ENCODE measurements at regions not wholly inside any gene's neighbourhood (a gene's known extent, or its start where the extent isn't known, plus 50 kb on each side); places are given as distances from the start of the nearest gene placed in this dataset.

- DNase-seq = no peak
Measured at GRCh38 chr3:159126261-159127020, 324.6 kb downstream of the MFSD1 start.

DNA sequence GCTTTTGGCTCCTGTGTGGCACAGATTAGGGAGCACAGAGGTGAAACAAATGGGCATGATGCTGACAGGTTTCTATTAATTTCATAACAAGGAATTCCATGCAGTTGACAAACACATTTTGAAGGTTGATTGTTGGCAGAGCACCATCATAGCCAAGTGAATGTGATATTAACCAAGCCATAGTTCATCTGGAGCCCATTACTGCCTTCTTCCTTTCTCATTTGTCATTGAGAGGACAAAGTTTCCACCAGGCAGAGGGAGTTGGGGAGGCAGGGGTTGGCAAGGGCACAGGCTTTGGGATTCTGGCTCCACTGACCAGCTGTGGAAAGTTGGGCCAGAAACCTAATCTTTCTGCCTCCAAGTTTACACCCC, 325.2 kb downstream of the MFSD1 start:
- no peak for DNase-seq

DNA sequence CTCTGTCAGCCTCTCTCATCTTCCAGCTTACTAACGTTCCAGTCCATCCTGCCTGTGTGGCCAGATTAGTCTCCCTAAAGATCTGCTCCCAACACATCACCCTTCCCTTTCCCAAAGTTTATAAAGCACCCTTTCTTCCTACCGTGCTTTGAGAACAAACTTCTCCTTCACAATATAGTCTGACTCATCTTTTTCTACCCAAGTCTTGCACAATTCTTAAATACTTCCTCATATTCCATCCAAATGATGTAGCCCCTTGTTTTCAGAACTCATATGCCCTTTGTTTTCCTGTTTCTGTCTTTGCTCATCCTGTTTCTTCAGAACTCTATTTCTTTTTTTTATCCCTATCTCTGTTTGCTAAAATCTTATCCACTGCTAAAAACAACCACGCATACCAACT, 326.8 kb downstream of the MFSD1 start:
- no peak for DNase-seq

- DNase-seq = no peak
Measured at GRCh38 chr3:159130108-159130507, 328.3 kb downstream of the MFSD1 start.

DNA sequence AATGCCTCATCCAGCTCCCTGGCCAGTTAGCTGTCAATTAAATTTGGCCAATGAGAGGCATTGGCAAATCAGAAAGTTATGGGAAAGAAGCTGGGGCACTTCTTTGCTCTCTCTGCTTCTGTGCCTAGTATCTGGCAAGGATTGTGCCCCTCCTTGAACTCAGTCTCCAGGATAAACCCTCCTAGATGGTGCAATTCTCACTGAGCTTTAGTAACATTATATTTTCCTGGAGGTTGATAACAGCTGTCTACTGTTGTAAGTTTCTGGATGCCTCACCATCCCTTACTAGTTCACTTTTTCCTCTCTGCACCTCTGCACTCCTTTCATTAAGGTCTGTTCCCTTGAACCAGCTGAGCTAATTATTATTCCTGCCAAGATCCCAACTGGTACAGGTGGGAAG, 329.5 kb downstream of the MFSD1 start:
- DNase-seq = no peak

DNA sequence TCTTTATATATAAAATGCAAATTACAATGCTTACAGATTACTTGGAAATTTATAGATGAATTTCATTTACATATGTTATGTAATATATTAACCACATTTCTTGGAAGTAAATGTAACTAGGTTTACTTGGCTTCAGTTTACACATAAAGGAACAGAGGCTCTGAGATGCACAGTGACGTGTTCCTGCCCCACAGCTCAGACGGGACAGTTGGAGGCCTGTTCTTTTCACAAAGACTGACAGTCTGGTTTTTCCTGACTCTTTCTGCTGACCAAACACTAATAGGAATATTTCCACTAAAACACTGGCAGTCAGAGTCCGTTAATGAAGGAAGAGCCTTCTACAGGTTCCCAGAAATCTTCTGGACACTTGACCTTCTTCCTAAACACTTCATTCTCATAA, 336.1 kb downstream of the MFSD1 start:
- no peak for DNase-seq

DNA sequence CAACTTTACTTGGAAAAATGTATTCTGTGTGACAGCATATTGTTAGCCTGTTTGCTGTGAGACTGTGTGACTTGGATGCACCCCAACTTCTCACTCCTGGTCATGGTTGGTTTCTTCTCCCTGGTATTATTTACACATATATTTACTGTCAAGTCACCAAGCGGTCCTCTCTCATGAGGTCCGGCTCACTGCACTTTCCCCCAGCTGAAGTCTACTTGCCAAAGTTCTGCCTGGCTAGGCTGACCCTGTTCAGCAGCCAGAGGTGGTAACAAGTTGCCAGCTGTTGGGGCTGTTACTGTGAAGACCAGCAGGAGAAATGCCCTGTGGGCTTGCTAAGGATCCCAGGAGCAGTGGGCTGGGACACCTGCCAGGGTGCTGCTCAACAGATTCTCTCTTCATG, 337.5 kb downstream of the MFSD1 start:
- DNase-seq = no peak

GRCh38 chr3:159144472-159144871, 342.6 kb downstream of the MFSD1 start:
- no peak for DNase-seq

GRCh38 chr3:159144891-159145290, 343.0 kb downstream of the MFSD1 start:
- no peak for DNase-seq

- DNase-seq = no peak
Measured at GRCh38 chr3:159146392-159146791, 344.5 kb downstream of the MFSD1 start.

GRCh38 chr3:159146856-159147435, 345.1 kb downstream of the MFSD1 start:
- no peak for DNase-seq

- DNase-seq = no peak
Measured at GRCh38 chr3:159147813-159148212, 346.0 kb downstream of the MFSD1 start.

GRCh38 chr3:159148466-159148865, 346.6 kb downstream of the MFSD1 start:
- DNase-seq = no peak

- DNase-seq = no peak
Measured at GRCh38 chr3:159149131-159149530, 347.3 kb downstream of the MFSD1 start.

DNA sequence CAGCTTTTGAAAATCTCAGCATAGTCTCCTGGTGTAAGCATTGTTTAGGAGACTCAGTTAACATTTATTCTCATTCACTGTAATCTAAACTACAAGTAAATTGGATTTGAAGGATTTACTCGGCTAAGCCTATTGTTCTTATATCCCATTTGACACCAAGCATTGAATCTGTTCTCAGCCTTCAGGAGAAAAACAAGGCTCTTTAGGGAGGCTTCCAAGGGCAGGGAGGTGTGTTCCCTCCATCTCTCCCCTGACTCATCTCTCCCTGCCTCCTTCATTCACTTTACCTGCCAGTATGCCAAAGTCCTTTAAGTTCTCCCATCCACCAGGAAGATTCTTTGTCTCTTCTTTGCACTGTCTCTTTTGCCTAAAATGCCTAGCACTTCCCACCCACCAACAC, 347.8 kb downstream of the MFSD1 start:
- no peak for DNase-seq

DNA sequence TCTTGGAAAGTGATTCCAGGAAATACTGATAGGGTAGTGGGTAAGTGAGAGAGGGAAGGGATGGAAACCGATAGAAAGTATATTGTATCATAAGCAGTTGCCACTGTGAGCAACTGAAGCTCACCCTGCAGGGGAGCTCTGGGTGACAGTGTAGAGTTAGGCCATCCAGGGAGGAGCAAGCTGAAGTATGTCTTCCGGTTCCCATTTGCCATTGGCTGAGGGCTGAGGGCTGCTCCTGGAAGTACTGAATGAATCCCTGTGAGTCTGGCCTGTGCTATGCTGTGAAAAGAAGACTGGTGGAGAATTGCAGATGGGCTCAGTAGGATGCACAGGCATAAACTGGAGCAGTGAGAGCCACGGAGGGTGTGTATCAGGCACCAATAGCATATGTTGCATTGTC, 348.3 kb downstream of the MFSD1 start:
- no peak for DNase-seq

DNA sequence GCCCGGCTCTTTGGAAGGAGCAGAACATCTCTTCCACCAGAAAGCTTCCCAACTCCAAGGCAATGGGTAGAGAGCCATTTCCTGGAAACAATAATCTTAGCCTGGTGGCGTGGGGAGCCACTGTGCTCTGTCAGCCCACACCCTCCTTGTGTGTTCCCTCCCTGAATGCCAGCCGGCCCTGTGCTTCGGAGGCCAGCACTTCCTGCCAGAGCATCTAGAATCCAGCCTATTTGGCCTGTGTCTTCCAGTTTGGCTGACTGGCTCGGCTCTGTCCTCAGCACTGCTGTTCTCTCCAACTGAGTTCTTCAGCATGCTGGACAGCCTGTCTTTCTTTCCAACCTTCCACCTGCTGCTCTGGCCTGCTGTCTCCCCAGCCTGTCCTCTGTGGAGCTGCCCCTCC, 349.3 kb downstream of the MFSD1 start:
- DNase-seq = no peak

- no peak for DNase-seq
Measured at GRCh38 chr3:159157275-159157674, 355.4 kb downstream of the MFSD1 start.

GRCh38 chr3:159158213-159158612, 356.4 kb downstream of the MFSD1 start:
- peak in 1 of 56 donors; percentile 9 for DNase-seq

GRCh38 chr3:159158801-159159200, 356.9 kb downstream of the MFSD1 start:
- no peak for DNase-seq

GRCh38 chr3:159159546-159159945, 357.7 kb downstream of the MFSD1 start:
- DNase-seq = no peak

DNA sequence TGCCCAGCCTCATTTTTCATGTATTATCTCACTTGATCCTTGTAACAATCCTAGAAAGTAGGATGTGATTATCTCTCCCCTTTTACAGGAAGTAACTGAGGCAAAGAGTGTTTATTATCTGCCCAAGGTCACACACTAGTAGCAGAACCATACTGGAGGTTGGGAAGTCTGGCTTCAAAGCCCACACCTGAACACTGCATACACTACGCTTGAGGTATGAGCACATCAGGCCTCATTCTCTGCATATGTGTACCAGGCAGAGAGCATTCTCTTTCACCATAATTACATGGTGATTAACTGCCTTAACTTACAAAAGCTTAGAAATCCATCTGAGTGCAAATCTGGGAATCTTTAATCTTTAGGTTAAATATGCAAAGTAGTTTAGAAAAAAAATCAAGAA, 361.8 kb downstream of the MFSD1 start:
- DNase-seq = no peak

DNA sequence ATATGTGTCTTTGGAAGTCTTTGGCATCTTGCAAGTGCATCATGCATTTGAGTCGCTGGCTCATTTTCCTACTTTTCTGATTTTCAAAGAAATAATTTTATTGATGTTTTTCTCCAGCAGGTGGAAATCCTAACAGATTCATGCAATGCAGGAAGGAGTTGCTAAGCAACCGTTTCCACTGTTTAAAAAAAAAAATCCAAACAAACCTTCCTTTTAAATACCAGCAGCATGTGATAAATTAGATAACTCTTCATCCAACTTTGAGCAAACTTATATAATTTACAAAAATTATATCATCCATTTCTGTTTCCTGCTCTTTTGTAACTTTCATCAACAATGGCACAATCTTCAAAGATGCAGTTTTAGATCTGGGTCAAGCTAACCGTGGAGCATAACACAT, 364.1 kb downstream of the MFSD1 start:
- no peak for DNase-seq
